SK-N-SH treated with all-trans-retinoic acid at 6 μM for 48 hours (cell line): ENCODE measurements at regions not wholly inside any gene's neighbourhood (a gene's known extent, or its start where the extent isn't known, plus 50 kb on each side); places are given as distances from the start of the nearest gene placed in this dataset.
A peak's percentile ranks its signal among the peaks of the same experiment; 100 is the strongest.

Experiments used
- ATAC-seq: fragments of 200-7000 bp; cut with Tn5 transposase; 3 replicates; pipeline ENCODE4 v1.9.1; 2020; ENCODE audit warnings: mild to moderate bottlenecking, moderate library complexity
- ARNTL ChIP-seq: fragments of 450-650 bp; formaldehyde crosslinking; IDR thresholded peaks from 2 replicates; pipeline ENCODE4 v1.5.0; 2020; ENCODE audit warnings: low read depth, mild to moderate bottlenecking, moderate library complexity, borderline replicate concordance
- BACH2 ChIP-seq: fragments of 250-450 bp; sonication (Bioruptor Pico); IDR thresholded peaks from 2 replicates; pipeline ENCODE4 v1.9.0; 2021; ENCODE audit warnings: mild to moderate bottlenecking, borderline replicate concordance
- CSDC2 ChIP-seq: fragments of 250-450 bp; sonication (Bioruptor Pico); IDR thresholded peaks from 2 replicates; pipeline ENCODE4 v1.5.0; 2020; ENCODE audit warnings: mild to moderate bottlenecking, moderate library complexity
- CSRNP3 ChIP-seq: fragments of 250-450 bp; sonication (Bioruptor Pico); IDR thresholded peaks from 2 replicates; pipeline ENCODE4 v1.5.1; 2021; ENCODE audit warnings: mild to moderate bottlenecking, moderate library complexity
- ESRRG ChIP-seq: fragments of 250-450 bp; sonication (Bioruptor Pico); IDR thresholded peaks from 2 replicates; pipeline ENCODE4 v1.6.1; 2021; ENCODE audit warnings: mild to moderate bottlenecking
- GLIS3 ChIP-seq: fragments of 250-450 bp; sonication (Bioruptor Pico); IDR thresholded peaks from 2 replicates; pipeline ENCODE4 v1.5.0; 2020; ENCODE audit warnings: mild to moderate bottlenecking, moderate library complexity
- ISL1 ChIP-seq: fragments of 250-450 bp; sonication (Bioruptor Pico); IDR thresholded peaks from 2 replicates; pipeline ENCODE4 v2.1.2; 2022; ENCODE audit warnings: mild to moderate bottlenecking, moderate library complexity
- OSR1 ChIP-seq: fragments of 250-450 bp; sonication (Bioruptor Pico); IDR thresholded peaks from 2 replicates; pipeline ENCODE4 v1.8.0; 2022; ENCODE audit warnings: moderate library complexity, mild to moderate bottlenecking, inconsistent platforms
- PATZ1 ChIP-seq: fragments of 250-450 bp; sonication (Bioruptor Pico); IDR thresholded peaks from 2 replicates; pipeline ENCODE4 v1.8.0; 2020; ENCODE audit warnings: mild to moderate bottlenecking, moderate library complexity, borderline replicate concordance
- SNAI2 ChIP-seq: fragments of 250-450 bp; sonication (Bioruptor Pico); IDR thresholded peaks from 2 replicates; pipeline ENCODE4 v1.5.0; 2020; ENCODE audit warnings: mild to moderate bottlenecking, moderate library complexity
- TCF4 ChIP-seq: fragments of 250-450 bp; sonication (Bioruptor Pico); IDR thresholded peaks from 2 replicates; pipeline ENCODE4 v1.8.0; 2021; ENCODE audit warnings: mild to moderate bottlenecking, moderate library complexity, borderline replicate concordance
- TOX ChIP-seq: fragments of 250-450 bp; sonication (Bioruptor Pico); IDR thresholded peaks from 2 replicates; pipeline ENCODE4 v1.8.0; 2021; ENCODE audit warnings: mild to moderate bottlenecking, moderate library complexity, borderline replicate concordance
- TSHZ2 ChIP-seq: fragments of 250-450 bp; sonication (Bioruptor Pico); IDR thresholded peaks from 2 replicates; pipeline ENCODE4 v1.5.0; 2020; ENCODE audit warnings: mild to moderate bottlenecking, moderate library complexity
- ZC3H10 ChIP-seq: fragments of 250-450 bp; sonication (Bioruptor Pico); IDR thresholded peaks from 2 replicates; pipeline ENCODE4 v1.5.1; 2021; ENCODE audit warnings: mild to moderate bottlenecking, moderate library complexity
- ZFP3 ChIP-seq: fragments of 250-450 bp; sonication (Bioruptor Pico); IDR thresholded peaks from 2 replicates; pipeline ENCODE4 v1.5.0; 2020; ENCODE audit warnings: mild to moderate bottlenecking, moderate library complexity
- ZNF565 ChIP-seq: fragments of 450-650 bp; formaldehyde crosslinking; conservative IDR thresholded peaks from 2 replicates; pipeline ENCODE4 v1.5.0; 2020; ENCODE audit warnings: low read depth, mild to moderate bottlenecking, moderate library complexity
- ZNF70 ChIP-seq: fragments of 450-650 bp; formaldehyde crosslinking; IDR thresholded peaks from 2 replicates; pipeline ENCODE4 v1.5.0; 2020; ENCODE audit warnings: mild to moderate bottlenecking, moderate library complexity
- ZNF8 ChIP-seq: fragments of 450-650 bp; formaldehyde crosslinking; IDR thresholded peaks from 2 replicates; pipeline ENCODE4 v1.5.0; 2020; ENCODE audit warnings: mild to moderate bottlenecking, moderate library complexity
- TF ChIP-seq, protein P1 (sequence below): fragments of 250-450 bp; sonication (Bioruptor Pico); IDR thresholded peaks from 2 replicates; pipeline ENCODE4 v1.5.1; 2020; ENCODE audit warnings: low read depth, mild to moderate bottlenecking, moderate library complexity
- TF ChIP-seq, protein P2 (sequence below): fragments of 250-450 bp; sonication (Bioruptor Pico); IDR thresholded peaks from 2 replicates; pipeline ENCODE4 v1.8.0; 2021; ENCODE audit warnings: low read depth, mild to moderate bottlenecking, moderate library complexity, borderline replicate concordance

- TF ChIP-seq ESRRG (CRISPR knock-in tag) (no peak), GLIS3 (CRISPR knock-in tag) (no peak), ARNTL (CRISPR knock-in tag) (no peak), TSHZ2 (no peak), TCF4 (CRISPR knock-in tag) (no peak), CSRNP3 (no peak), SNAI2 (no peak), PATZ1 (no peak), ZFP3 (CRISPR knock-in tag) (no peak), BACH2 (CRISPR knock-in tag) (no peak), CSDC2 (CRISPR knock-in tag) (no peak), TOX (no peak), ZC3H10 (CRISPR knock-in tag) (no peak)
- TF ChIP-seq, protein P1, sequence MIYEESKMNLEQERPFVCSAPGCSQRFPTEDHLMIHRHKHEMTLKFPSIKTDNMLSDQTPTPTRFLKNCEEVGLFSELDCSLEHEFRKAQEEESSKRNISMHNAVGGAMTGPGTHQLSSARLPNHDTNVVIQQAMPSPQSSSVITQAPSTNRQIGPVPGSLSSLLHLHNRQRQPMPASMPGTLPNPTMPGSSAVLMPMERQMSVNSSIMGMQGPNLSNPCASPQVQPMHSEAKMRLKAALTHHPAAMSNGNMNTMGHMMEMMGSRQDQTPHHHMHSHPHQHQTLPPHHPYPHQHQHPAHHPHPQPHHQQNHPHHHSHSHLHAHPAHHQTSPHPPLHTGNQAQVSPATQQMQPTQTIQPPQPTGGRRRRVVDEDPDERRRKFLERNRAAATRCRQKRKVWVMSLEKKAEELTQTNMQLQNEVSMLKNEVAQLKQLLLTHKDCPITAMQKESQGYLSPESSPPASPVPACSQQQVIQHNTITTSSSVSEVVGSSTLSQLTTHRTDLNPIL (CRISPR knock-in tag) = no peak
- ATAC-seq = no peak
These were observed 250.8 kb upstream of the SOX9 start for GRCh38 chr17:71869841-71870545.

DNA sequence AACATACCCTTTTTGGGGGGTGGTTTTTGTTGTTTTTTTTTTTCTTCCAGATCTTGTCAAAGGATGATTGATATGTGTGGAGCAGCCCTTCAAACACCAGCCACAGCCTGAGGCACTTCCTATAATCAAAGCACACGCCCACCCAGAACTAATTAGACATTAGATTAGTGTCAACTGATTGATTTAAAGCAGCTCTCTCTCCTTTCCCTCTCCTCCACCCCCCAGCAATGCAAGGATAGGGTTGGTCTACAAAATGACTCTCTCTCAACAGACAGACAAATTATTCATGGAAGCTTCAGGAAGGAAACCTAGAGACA is 250.3 kb upstream of the SOX9 start:
- ATAC-seq = no peak
- peak; percentile 77 for TF ChIP-seq TSHZ2
- TF ChIP-seq GLIS3 (CRISPR knock-in tag) = no peak

DNA sequence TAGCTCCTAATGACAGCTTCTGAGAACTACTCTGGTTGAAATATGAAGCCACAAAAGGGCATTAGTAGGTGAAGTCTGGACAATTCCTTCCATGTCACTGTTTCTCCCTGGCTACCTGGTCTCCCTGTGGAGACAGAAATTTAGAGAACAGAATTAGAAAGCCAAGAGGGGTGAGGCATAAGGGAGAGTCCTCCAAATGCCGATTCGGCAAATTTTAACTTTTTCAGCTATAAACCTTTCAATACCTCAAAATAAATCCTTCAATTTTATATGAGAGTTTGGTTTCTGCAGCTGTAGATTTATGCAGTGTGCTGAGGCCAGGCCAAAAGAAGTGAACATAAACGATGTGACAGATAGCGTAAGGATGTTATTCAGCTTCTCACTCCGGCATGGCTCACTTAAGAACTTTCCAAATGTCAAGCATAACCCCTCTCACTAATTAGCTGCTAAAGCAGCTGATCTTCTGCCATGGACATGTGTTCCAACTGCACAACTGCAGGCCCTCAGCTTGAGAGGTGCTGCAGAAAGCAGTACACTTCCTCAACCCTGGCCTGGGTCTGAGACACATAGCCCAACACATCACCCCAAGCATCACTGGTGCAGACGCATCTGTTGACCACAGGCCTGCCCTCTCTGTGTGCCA is 247.9 kb upstream of the SOX9 start:
- no peak for ATAC-seq
- TF ChIP-seq ISL1 (no peak), ZNF8 (CRISPR knock-in tag) (no peak), ESRRG (CRISPR knock-in tag) (no peak), ZNF565 (CRISPR knock-in tag) (no peak), ZFP3 (CRISPR knock-in tag) (no peak), TCF4 (CRISPR knock-in tag) (no peak), OSR1 (CRISPR knock-in tag) (no peak), SNAI2 (no peak), TOX (no peak), BACH2 (CRISPR knock-in tag) (no peak), TSHZ2 (no peak), ZNF70 (no peak)
- TF ChIP-seq, protein P1 (CRISPR knock-in tag) = no peak
- TF ChIP-seq, protein P2, sequence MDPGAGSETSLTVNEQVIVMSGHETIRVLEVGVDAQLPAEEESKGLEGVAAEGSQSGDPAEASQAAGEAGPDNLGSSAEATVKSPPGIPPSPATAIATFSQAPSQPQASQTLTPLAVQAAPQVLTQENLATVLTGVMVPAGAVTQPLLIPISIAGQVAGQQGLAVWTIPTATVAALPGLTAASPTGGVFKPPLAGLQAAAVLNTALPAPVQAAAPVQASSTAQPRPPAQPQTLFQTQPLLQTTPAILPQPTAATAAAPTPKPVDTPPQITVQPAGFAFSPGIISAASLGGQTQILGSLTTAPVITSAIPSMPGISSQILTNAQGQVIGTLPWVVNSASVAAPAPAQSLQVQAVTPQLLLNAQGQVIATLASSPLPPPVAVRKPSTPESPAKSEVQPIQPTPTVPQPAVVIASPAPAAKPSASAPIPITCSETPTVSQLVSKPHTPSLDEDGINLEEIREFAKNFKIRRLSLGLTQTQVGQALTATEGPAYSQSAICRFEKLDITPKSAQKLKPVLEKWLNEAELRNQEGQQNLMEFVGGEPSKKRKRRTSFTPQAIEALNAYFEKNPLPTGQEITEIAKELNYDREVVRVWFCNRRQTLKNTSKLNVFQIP (CRISPR knock-in tag) = no peak
